ENCODE measurements at regions not wholly inside any gene's neighbourhood (a gene's known extent, or its start where the extent isn't known, plus 50 kb on each side); places are given as distances from the start of the nearest gene placed in this dataset.
"Not testable (repeated sequence)": the region's sequence is repeated elsewhere in the genome, so short reads cannot be mapped to it uniquely, and the experiment has no call there.

DNA sequence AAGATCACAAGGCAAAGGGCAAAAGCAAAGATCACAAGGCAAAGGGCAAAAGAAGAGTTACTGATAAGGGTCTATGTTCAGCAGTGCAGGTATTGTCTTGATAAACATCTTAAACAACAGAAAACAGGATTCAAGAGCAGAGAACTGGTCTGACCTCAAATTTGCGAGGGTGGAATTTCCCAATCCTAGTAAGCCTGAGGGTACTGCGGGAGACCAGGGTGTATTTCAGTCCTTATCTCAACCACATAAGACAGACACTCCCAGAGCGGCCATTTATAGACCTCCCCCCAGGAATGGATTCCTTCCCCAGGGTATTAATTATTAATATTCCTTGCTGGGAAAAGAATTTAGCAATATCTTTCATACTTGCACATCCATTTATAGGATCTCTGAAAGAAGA, 575.3 kb upstream of the MAN1A1 start:
- not testable (repeated sequence) for TF ChIP-seq ZNF629 (tag by site-specific recombination; IDR thresholded peaks at IDR 0.05); MEIS1 (CRISPR knock-in tag; IDR thresholded peaks at IDR 0.05; ENCODE audit: borderline replicate concordance); ZNF366 (tag by site-specific recombination; conservative IDR thresholded peaks at IDR 0.05); SCRT1 (tag by site-specific recombination; IDR thresholded peaks at IDR 0.05; ENCODE audit: borderline replicate concordance); KLF10 (tag by site-specific recombination; IDR thresholded peaks at IDR 0.05); ZSCAN16 (tag by site-specific recombination; IDR thresholded peaks at IDR 0.05); BCL11A (tag by site-specific recombination; IDR thresholded peaks at IDR 0.05; ENCODE audit: low read depth); ZNF785 (tag by site-specific recombination; IDR thresholded peaks at IDR 0.05)
- TF ChIP-seq, protein P1, sequence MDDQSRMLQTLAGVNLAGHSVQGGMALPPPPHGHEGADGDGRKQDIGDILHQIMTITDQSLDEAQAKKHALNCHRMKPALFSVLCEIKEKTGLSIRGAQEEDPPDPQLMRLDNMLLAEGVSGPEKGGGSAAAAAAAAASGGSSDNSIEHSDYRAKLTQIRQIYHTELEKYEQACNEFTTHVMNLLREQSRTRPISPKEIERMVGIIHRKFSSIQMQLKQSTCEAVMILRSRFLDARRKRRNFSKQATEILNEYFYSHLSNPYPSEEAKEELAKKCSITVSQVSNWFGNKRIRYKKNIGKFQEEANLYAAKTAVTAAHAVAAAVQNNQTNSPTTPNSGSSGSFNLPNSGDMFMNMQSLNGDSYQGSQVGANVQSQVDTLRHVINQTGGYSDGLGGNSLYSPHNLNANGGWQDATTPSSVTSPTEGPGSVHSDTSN (CRISPR knock-in tag; IDR thresholded peaks at IDR 0.05) = not testable (repeated sequence)
- TF ChIP-seq, protein P2, sequence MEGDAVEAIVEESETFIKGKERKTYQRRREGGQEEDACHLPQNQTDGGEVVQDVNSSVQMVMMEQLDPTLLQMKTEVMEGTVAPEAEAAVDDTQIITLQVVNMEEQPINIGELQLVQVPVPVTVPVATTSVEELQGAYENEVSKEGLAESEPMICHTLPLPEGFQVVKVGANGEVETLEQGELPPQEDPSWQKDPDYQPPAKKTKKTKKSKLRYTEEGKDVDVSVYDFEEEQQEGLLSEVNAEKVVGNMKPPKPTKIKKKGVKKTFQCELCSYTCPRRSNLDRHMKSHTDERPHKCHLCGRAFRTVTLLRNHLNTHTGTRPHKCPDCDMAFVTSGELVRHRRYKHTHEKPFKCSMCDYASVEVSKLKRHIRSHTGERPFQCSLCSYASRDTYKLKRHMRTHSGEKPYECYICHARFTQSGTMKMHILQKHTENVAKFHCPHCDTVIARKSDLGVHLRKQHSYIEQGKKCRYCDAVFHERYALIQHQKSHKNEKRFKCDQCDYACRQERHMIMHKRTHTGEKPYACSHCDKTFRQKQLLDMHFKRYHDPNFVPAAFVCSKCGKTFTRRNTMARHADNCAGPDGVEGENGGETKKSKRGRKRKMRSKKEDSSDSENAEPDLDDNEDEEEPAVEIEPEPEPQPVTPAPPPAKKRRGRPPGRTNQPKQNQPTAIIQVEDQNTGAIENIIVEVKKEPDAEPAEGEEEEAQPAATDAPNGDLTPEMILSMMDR (tag by site-specific recombination; IDR thresholded peaks at IDR 0.05) = not testable (repeated sequence)
- TF ChIP-seq, protein P3, sequence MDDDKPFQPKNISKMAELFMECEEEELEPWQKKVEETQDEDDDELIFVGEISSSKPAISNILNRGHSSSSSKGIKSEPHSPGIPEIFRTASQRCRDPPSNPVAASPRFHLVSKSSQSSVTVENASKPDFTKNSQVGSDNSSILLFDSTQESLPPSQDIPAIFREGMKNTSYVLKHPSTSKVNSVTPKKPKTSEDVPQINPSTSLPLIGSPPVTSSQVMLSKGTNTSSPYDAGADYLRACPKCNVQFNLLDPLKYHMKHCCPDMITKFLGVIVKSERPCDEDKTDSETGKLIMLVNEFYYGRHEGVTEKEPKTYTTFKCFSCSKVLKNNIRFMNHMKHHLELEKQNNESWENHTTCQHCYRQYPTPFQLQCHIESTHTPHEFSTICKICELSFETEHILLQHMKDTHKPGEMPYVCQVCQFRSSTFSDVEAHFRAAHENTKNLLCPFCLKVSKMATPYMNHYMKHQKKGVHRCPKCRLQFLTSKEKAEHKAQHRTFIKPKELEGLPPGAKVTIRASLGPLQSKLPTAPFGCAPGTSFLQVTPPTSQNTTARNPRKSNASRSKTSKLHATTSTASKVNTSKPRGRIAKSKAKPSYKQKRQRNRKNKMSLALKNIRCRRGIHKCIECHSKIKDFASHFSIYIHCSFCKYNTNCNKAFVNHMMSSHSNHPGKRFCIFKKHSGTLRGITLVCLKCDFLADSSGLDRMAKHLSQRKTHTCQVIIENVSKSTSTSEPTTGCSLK (tag by site-specific recombination; IDR thresholded peaks at IDR 0.05) = not testable (repeated sequence)
- TF ChIP-seq, protein P4, sequence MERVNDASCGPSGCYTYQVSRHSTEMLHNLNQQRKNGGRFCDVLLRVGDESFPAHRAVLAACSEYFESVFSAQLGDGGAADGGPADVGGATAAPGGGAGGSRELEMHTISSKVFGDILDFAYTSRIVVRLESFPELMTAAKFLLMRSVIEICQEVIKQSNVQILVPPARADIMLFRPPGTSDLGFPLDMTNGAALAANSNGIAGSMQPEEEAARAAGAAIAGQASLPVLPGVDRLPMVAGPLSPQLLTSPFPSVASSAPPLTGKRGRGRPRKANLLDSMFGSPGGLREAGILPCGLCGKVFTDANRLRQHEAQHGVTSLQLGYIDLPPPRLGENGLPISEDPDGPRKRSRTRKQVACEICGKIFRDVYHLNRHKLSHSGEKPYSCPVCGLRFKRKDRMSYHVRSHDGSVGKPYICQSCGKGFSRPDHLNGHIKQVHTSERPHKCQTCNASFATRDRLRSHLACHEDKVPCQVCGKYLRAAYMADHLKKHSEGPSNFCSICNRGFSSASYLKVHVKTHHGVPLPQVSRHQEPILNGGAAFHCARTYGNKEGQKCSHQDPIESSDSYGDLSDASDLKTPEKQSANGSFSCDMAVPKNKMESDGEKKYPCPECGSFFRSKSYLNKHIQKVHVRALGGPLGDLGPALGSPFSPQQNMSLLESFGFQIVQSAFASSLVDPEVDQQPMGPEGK (tag by site-specific recombination; IDR thresholded peaks at IDR 0.05) = not testable (repeated sequence)
- TF ChIP-seq, protein P5, sequence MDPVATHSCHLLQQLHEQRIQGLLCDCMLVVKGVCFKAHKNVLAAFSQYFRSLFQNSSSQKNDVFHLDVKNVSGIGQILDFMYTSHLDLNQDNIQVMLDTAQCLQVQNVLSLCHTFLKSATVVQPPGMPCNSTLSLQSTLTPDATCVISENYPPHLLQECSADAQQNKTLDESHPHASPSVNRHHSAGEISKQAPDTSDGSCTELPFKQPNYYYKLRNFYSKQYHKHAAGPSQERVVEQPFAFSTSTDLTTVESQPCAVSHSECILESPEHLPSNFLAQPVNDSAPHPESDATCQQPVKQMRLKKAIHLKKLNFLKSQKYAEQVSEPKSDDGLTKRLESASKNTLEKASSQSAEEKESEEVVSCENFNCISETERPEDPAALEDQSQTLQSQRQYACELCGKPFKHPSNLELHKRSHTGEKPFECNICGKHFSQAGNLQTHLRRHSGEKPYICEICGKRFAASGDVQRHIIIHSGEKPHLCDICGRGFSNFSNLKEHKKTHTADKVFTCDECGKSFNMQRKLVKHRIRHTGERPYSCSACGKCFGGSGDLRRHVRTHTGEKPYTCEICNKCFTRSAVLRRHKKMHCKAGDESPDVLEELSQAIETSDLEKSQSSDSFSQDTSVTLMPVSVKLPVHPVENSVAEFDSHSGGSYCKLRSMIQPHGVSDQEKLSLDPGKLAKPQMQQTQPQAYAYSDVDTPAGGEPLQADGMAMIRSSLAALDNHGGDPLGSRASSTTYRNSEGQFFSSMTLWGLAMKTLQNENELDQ (tag by site-specific recombination; IDR thresholded peaks at IDR 0.05; ENCODE audit: low read depth) = not testable (repeated sequence)

Data from HEK293 (cell line).